ENCODE measurements at regions not wholly inside any gene's neighbourhood (a gene's known extent, or its start where the extent isn't known, plus 50 kb on each side); places are given as distances from the start of the nearest gene placed in this dataset.
A peak's percentile ranks its signal among the peaks of the same experiment; 100 is the strongest.

GRCh38 chr6:998551-998950, 305.6 kb upstream of the EXOC2 start (continued):
- TF ChIP-seq ZNF518A (tag by site-specific recombination; conservative IDR thresholded peaks at IDR 0.05; ENCODE audit: low read depth), result no peak
- TF ChIP-seq ZSCAN30 (tag by site-specific recombination; IDR thresholded peaks at IDR 0.05), result no peak
- TF ChIP-seq ZNF692 (tag by site-specific recombination; IDR thresholded peaks at IDR 0.05), result no peak
- TF ChIP-seq ZNF184 (tag by site-specific recombination; IDR thresholded peaks at IDR 0.05), result no peak
- TF ChIP-seq SALL2 (tag by site-specific recombination; IDR thresholded peaks at IDR 0.05; ENCODE audit: borderline replicate concordance), result no peak

GRCh38 chr6:996271-996852, 303.4 kb upstream of the EXOC2 start:
- CTCF ChIA-PET, result no interaction called here
- Histone ChIP-seq H3K36me3 (ENCODE audit: control insufficient read depth in 2 of 2, insufficient read depth in 1 of 2, low read length in 2 of 2) (no peaks in the 10 kb centered on the region), H3K27ac (ENCODE audit: extremely low read depth, low read depth, low read length) (no peak overlapping the region), H3K4me3 (ENCODE audit: low read depth, low read length) (no peak overlapping the region), H3K4me1 (ENCODE audit: control insufficient read depth, insufficient read depth, low read length) (no peaks in the 10 kb centered on the region), H3K9me3 (ENCODE audit: control insufficient read depth, insufficient read depth, low read depth, low read length) (no peaks in the 10 kb centered on the region)
- POLR2A ChIA-PET, result no interaction called here
- TF ChIP-seq ZNF311 (tag by site-specific recombination; IDR thresholded peaks at IDR 0.05; ENCODE audit: borderline replicate concordance) (no peak), GLI2 (tag by site-specific recombination; IDR thresholded peaks at IDR 0.05; ENCODE audit: borderline replicate concordance, low read depth) (no peak), ZBTB48 (tag by site-specific recombination; IDR thresholded peaks at IDR 0.05) (no peak), ZNF701 (tag by site-specific recombination; IDR thresholded peaks at IDR 0.05) (no peak)

- no peaks in the 10 kb centered on the region for H3K36me3 ChIP-seq (ENCODE audit: control insufficient read depth in 2 of 2, insufficient read depth in 1 of 2, low read length in 2 of 2)
- H3K27ac ChIP-seq (ENCODE audit: extremely low read depth, low read depth, low read length), result no peak overlapping the region
- ChIA-PET CTCF (interaction anchor here (0.6 kb wide), 1 partner anchor 406 kb away, joined by 5 read pairs; no protein-coding TSS in a partner anchor), POLR2A (no interaction called here)
- no peak overlapping the region for H3K4me3 ChIP-seq (ENCODE audit: low read depth, low read length)
- H3K9me3 ChIP-seq (ENCODE audit: control insufficient read depth, insufficient read depth, low read depth, low read length), result no peaks in the 10 kb centered on the region
- H3K4me1 ChIP-seq (ENCODE audit: control insufficient read depth, insufficient read depth, low read length), result no peaks in the 10 kb centered on the region
- TF ChIP-seq ZNF558 (tag by site-specific recombination; IDR thresholded peaks at IDR 0.05) (no peak), ZNF248 (tag by site-specific recombination; IDR thresholded peaks at IDR 0.05) (peak; percentile 91), ZNF571 (tag by site-specific recombination; IDR thresholded peaks at IDR 0.05) (no peak), ZNF292 (tag by site-specific recombination; IDR thresholded peaks at IDR 0.05; ENCODE audit: borderline replicate concordance, low read depth) (no peak), PRDM6 (tag by site-specific recombination; IDR thresholded peaks at IDR 0.05) (no peak)
Observed at GRCh38 chr6:991192-991591, 298.3 kb upstream of the EXOC2 start.
